Inferior parietal cortex (tissue), 1 donor: ENCODE measurements at regions not wholly inside any gene's neighbourhood (a gene's known extent, or its start where the extent isn't known, plus 50 kb on each side); places are given as distances from the start of the nearest gene placed in this dataset.

Source experiments
- DNase-seq: peaks from one replicate; pipeline ENCODE4 v3.0.0-alpha.2; 2016; ENCODE audit errors: extremely low spot score

GRCh38 chr5:159700016-159700415 is 216.3 kb upstream of the ADRA1B start:
- DNase-seq: no peak

- no peak for DNase-seq
These were observed 214.0 kb upstream of the ADRA1B start for GRCh38 chr5:159702301-159702700.

GRCh38 chr5:159702826-159703225 is 213.5 kb upstream of the ADRA1B start:
- no peak for DNase-seq

- no peak for DNase-seq
These were observed 212.1 kb upstream of the ADRA1B start for GRCh38 chr5:159704160-159704559.

GRCh38 chr5:159705948-159706347 is 210.3 kb upstream of the ADRA1B start:
- DNase-seq: no peak

GRCh38 chr5:159708090-159708489 is 208.2 kb upstream of the ADRA1B start:
- no peak for DNase-seq

GRCh38 chr5:159712672-159713071 is 203.6 kb upstream of the ADRA1B start:
- no peak for DNase-seq

GRCh38 chr5:159713254-159713653 is 203.0 kb upstream of the ADRA1B start:
- DNase-seq: no peak

GRCh38 chr5:159713773-159714172 is 202.5 kb upstream of the ADRA1B start:
- no peak for DNase-seq

- DNase-seq: no peak
These were observed 190.8 kb upstream of the ADRA1B start for GRCh38 chr5:159725475-159725874.

GRCh38 chr5:159727167-159727566 is 189.1 kb upstream of the ADRA1B start:
- no peak for DNase-seq

GRCh38 chr5:159730285-159730684 is 186.0 kb upstream of the ADRA1B start:
- DNase-seq: no peak

- DNase-seq: no peak
These were observed 184.1 kb upstream of the ADRA1B start for GRCh38 chr5:159732220-159732619.

GRCh38 chr5:159734366-159734765 is 181.9 kb upstream of the ADRA1B start:
- no peak for DNase-seq

- no peak for DNase-seq
These were observed 181.2 kb upstream of the ADRA1B start for GRCh38 chr5:159735036-159735435.

GRCh38 chr5:159735749-159736660 is 180.3 kb upstream of the ADRA1B start:
- no peak for DNase-seq

GRCh38 chr5:159736844-159737243 is 179.4 kb upstream of the ADRA1B start:
- no peak for DNase-seq

- DNase-seq: no peak
These were observed 179.0 kb upstream of the ADRA1B start for GRCh38 chr5:159737263-159737662.

GRCh38 chr5:159741829-159742322 is 174.4 kb upstream of the ADRA1B start:
- DNase-seq: no peak

- no peak for DNase-seq
These were observed 173.0 kb upstream of the ADRA1B start for GRCh38 chr5:159743234-159743633.

GRCh38 chr5:159746707-159747106 is 169.6 kb upstream of the ADRA1B start:
- no peak for DNase-seq

GRCh38 chr5:159749146-159749545 is 167.1 kb upstream of the ADRA1B start:
- no peak for DNase-seq

- no peak for DNase-seq
These were observed 166.1 kb upstream of the ADRA1B start for GRCh38 chr5:159750226-159750625.
